HCT116 (cell line): ENCODE measurements at regions not wholly inside any gene's neighbourhood (a gene's known extent, or its start where the extent isn't known, plus 50 kb on each side); places are given as distances from the start of the nearest gene placed in this dataset.

Source experiments
- POLR2A ChIP-seq: IDR thresholded peaks from 2 replicates; pipeline ENCODE4 v1.7.0; 2011; ENCODE audit warnings: borderline replicate concordance; ENCODE audit not compliant: insufficient read depth, insufficient read length; ENCODE audit errors: extremely low read depth
- TF ChIP-seq, protein P1 (sequence below): IDR thresholded peaks from 2 replicates; pipeline ENCODE4 v1.6.1; 2012

DNA sequence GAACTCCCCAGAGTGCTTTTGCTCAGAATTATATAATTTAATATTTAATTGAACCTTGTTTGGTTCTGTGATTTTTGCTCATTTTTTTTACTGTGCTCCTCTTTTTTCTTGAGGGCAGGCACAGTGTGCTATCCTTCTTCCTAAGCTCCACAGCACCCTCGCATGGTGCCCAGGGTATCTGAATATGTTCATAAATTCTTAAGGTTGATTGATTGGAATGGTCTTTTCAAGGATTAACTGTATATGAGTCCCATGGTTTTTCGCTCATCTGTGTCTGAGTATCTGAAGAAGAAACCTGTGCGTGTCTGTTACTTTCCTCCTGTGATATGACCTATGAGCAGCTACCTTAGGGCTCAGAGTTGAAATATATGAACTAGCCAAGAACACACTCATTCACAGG is 393.7 kb downstream of the HLX start:
- TF ChIP-seq POLR2A: no peak
- TF ChIP-seq, protein P1, sequence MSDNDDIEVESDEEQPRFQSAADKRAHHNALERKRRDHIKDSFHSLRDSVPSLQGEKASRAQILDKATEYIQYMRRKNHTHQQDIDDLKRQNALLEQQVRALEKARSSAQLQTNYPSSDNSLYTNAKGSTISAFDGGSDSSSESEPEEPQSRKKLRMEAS: no peak
